ENCODE measurements at regions not wholly inside any gene's neighbourhood (a gene's known extent, or its start where the extent isn't known, plus 50 kb on each side); places are given as distances from the start of the nearest gene placed in this dataset.
"Not testable (repeated sequence)": the region's sequence is repeated elsewhere in the genome, so short reads cannot be mapped to it uniquely, and the experiment has no call there.

- TF ChIP-seq POLR2A (IDR thresholded peaks at IDR 0.05) (no peak), CTCF (IDR thresholded peaks at IDR 0.05) (no peak), EP300 (IDR thresholded peaks at IDR 0.05; ENCODE audit: low read depth) (no peak), POLR2AphosphoS5 (IDR thresholded peaks at IDR 0.05) (no peak)
- in situ Hi-C loops (cut with MboI; ENCODE audit: low pct_ligation_motif_present in 1 of 4, low pct_unique_long_range_greater_than_20kb in 1 of 4, low sequenced_read_pairs in 3 of 4) = loop anchor here in 1 of 4 donors (10.0 kb wide), 1 partner anchor 167 kb away; no protein-coding TSS in a partner anchor
- no peak for DNase-seq
Measured at GRCh38 chr2:109712123-109712449, 82.0 kb upstream of the RGPD5 start.

GRCh38 chr2:109712746-109713145 is 81.4 kb upstream of the RGPD5 start:
- 82 to 97% methylated on average over 4 to 5 of the region's 5 CpGs for WGBS, 2 donors (ENCODE audit: low coverage in 1 of 2)
- Histone ChIP-seq H3K27me3 (no peaks in the 10 kb centered on the region), H3K9me3 (no peaks in the 10 kb centered on the region), H3K36me3 (no peaks in the 10 kb centered on the region), H3K4me1 (peaks cover 0 to 35% (median 15%) of the 10 kb centered on the region in 4 donors), H3K4me3 (no peak overlapping the region), H3K27ac (no peak overlapping the region)
- in situ Hi-C loops (cut with MboI; ENCODE audit: low pct_ligation_motif_present in 1 of 4, low pct_unique_long_range_greater_than_20kb in 1 of 4, low sequenced_read_pairs in 3 of 4) = loop anchor here in 1 of 4 donors (10.0 kb wide), 1 partner anchor 168 kb away; no protein-coding TSS in a partner anchor
- TF ChIP-seq CTCF (IDR thresholded peaks at IDR 0.05) (no peak), POLR2AphosphoS5 (IDR thresholded peaks at IDR 0.05) (no peak), POLR2A (IDR thresholded peaks at IDR 0.05) (no peak), EP300 (IDR thresholded peaks at IDR 0.05; ENCODE audit: low read depth) (no peak)
- DNase-seq = no peak
- intact Hi-C loops (cut with DNase I; ENCODE audit: low total_unique reads) = no loop called here

More at GRCh38 chr2:109712123-109712449, 82.0 kb upstream of the RGPD5 start:
- Histone ChIP-seq H3K9me3 (no peaks in the 10 kb centered on the region), H3K4me3 (no peak overlapping the region), H3K27me3 (no peaks in the 10 kb centered on the region), H3K27ac (no peak overlapping the region), H3K4me1 (peaks cover 0 to 35% (median 15%) of the 10 kb centered on the region in 4 donors), H3K36me3 (no peaks in the 10 kb centered on the region)
- intact Hi-C loops (cut with DNase I; ENCODE audit: low total_unique reads) = no loop called here
- 80 to 86% methylated on average over 1 to 2 of the region's 2 CpGs for WGBS, 2 donors (ENCODE audit: low coverage in 1 of 2)

GRCh38 chr2:109715313-109715805 is 78.7 kb upstream of the RGPD5 start:
- no peak overlapping the region for H3K4me3 ChIP-seq
- H3K36me3 ChIP-seq = no peaks in the 10 kb centered on the region
- 17% methylated on average over 1 of the region's 1 CpG; no CpG with 5 or more reads in 1 of the 2 donors for WGBS, 2 donors (ENCODE audit: low coverage in 1 of 2)
- intact Hi-C loops (cut with DNase I; ENCODE audit: low total_unique reads) (no loop called here), in situ Hi-C loops (cut with MboI; ENCODE audit: low pct_ligation_motif_present in 1 of 4, low pct_unique_long_range_greater_than_20kb in 1 of 4, low sequenced_read_pairs in 3 of 4) (loop anchor here in 1 of 4 donors (10.0 kb wide), 1 partner anchor 171 kb away; no protein-coding TSS in a partner anchor)
- no peaks in the 10 kb centered on the region for H3K9me3 ChIP-seq
- TF ChIP-seq POLR2A (IDR thresholded peaks at IDR 0.05) (no peak), CTCF (IDR thresholded peaks at IDR 0.05) (peak; percentile 63 to 81 (median 76)), POLR2AphosphoS5 (IDR thresholded peaks at IDR 0.05) (peak in 1 of 3 donors; percentile 20)
- no peaks in the 10 kb centered on the region for H3K27me3 ChIP-seq
- peak; percentile 67 for DNase-seq
- H3K27ac ChIP-seq = peak overlapping the region in 1 of 4 donors; percentile 22
- H3K4me1 ChIP-seq = peaks cover 0 to 23% (median 2%) of the 10 kb centered on the region in 4 donors

GRCh38 chr2:109716596-109716995 is 77.5 kb upstream of the RGPD5 start:
- H3K27me3 ChIP-seq; H3K4me3 ChIP-seq; H3K9me3 ChIP-seq; intact Hi-C loops (cut with DNase I; ENCODE audit: low total_unique reads); H3K36me3 ChIP-seq: not testable (repeated sequence)
- 61 to 70% methylated on average over 1 to 4 of the region's 4 CpGs for WGBS, 2 donors (ENCODE audit: low coverage in 1 of 2)
- Histone ChIP-seq H3K4me1 (peaks cover 0 to 21% (median 2%) of the 10 kb centered on the region in 4 donors), H3K27ac (peak overlapping the region in 1 of 4 donors; percentile 7)
- DNase-seq = peak; percentile 54
- in situ Hi-C loops (cut with MboI; ENCODE audit: low pct_ligation_motif_present in 1 of 4, low pct_unique_long_range_greater_than_20kb in 1 of 4, low sequenced_read_pairs in 3 of 4) = loop anchor here in 1 of 4 donors (10.0 kb wide), 1 partner anchor 172 kb away; no protein-coding TSS in a partner anchor

GRCh38 chr2:109718139-109718538 is 76.0 kb upstream of the RGPD5 start:
- Histone ChIP-seq H3K9me3 (no peaks in the 10 kb centered on the region), H3K4me3 (no peak overlapping the region), H3K27ac (no peak overlapping the region), H3K4me1 (peaks cover 0 to 21% (median 2%) of the 10 kb centered on the region in 4 donors), H3K27me3 (no peaks in the 10 kb centered on the region), H3K36me3 (no peaks in the 10 kb centered on the region)
- DNase-seq = no peak
- TF ChIP-seq CTCF (IDR thresholded peaks at IDR 0.05) = no peak
- TF ChIP-seq POLR2AphosphoS5 (IDR thresholded peaks at IDR 0.05) = no peak
- no peak for TF ChIP-seq POLR2A (IDR thresholded peaks at IDR 0.05)
- no peak for TF ChIP-seq EP300 (IDR thresholded peaks at IDR 0.05; ENCODE audit: low read depth)
- in situ Hi-C loops (cut with MboI; ENCODE audit: low pct_ligation_motif_present in 1 of 4, low pct_unique_long_range_greater_than_20kb in 1 of 4, low sequenced_read_pairs in 3 of 4) = loop anchor here in 1 of 4 donors (10.0 kb wide), 1 partner anchor 173 kb away; no protein-coding TSS in a partner anchor
- 93 to 95% methylated on average over 2 of the region's 2 CpGs for WGBS, 2 donors (ENCODE audit: low coverage in 1 of 2)
- intact Hi-C loops (cut with DNase I; ENCODE audit: low total_unique reads) = no loop called here

All from transverse colon (tissue), 4 donors.